SH-SY5Y (cell line): ENCODE measurements at regions not wholly inside any gene's neighbourhood (a gene's known extent, or its start where the extent isn't known, plus 50 kb on each side); places are given as distances from the start of the nearest gene placed in this dataset.

ENCODE experiments used
- GATA2 ChIP-seq: IDR thresholded peaks from 2 replicates; pipeline ENCODE4 v1.6.1; 2011; ENCODE audit warnings: mild to moderate bottlenecking, low read depth, low read length
- GATA3 ChIP-seq: IDR thresholded peaks from 2 replicates; pipeline ENCODE4 v1.6.1; 2011; ENCODE audit warnings: low read depth, mild to moderate bottlenecking, low read length, moderate library complexity

- no peak for TF ChIP-seq GATA2
- TF ChIP-seq GATA3, result no peak
These were observed 1628.0 kb upstream of the PIK3C3 start for GRCh38 chr18:40326985-40327384.

GRCh38 chr18:40325988-40326387 is 1629.0 kb upstream of the PIK3C3 start:
- TF ChIP-seq GATA3 (no peak), GATA2 (no peak)

- no peak for TF ChIP-seq GATA3
These were observed 1640.8 kb upstream of the PIK3C3 start for GRCh38 chr18:40314199-40314598.

DNA sequence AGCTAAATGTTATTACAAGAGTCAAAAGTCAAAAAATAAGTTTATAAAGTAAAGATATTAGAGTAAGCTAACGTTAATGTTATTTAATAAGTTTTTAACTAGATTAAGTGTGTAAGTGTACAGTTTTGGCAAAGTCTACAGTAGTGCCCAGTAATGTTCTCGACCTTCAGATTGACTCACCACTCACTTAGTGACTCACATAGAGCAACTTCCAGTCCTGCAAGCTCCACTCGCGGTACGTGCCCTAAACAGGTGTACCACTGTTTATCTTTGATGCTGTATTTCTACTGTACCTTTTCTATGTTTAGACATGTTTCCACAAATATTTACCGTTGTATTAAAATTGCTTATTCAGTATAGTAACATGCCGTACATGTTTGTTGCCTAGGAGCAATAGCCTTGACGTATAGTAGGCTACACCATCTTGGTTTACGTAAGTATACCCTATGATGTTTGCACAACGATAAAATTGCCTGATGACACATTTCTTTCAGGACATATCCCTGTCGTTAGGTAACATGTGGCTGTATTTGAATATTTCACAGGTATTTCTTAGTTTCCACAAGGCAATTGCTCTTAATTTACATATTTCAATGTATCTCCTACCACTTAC is 1641.9 kb upstream of the PIK3C3 start:
- TF ChIP-seq GATA2 (no peak), GATA3 (no peak)

DNA sequence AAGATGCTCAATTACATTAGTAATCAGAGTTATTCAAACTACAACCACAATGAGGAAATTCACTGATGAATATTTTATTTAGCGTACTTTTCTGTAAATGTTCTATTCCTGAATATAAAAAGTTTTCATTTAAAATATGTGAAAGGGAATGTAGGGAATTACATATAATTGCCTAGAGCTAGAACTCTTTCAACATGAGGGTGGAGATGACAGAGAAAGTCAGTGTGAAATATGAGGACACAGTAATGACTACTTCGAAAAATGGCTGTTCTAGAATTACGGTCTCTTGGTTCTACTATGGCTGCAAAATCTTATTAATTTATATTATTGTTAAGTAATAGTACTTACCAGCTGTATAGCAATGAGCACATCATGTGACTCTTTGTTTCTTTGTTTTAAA is 1647.4 kb upstream of the PIK3C3 start:
- TF ChIP-seq GATA2 (no peak), GATA3 (no peak)

GRCh38 chr18:40296717-40297413 is 1658.2 kb upstream of the PIK3C3 start:
- TF ChIP-seq GATA3 (no peak), GATA2 (no peak)

GRCh38 chr18:40292985-40293710 is 1661.9 kb upstream of the PIK3C3 start:
- no peak for TF ChIP-seq GATA3

GRCh38 chr18:40283560-40283959 is 1671.5 kb upstream of the PIK3C3 start:
- TF ChIP-seq GATA2, result no peak
- no peak for TF ChIP-seq GATA3

GRCh38 chr18:40274618-40275196 is 1680.3 kb upstream of the PIK3C3 start:
- no peak for TF ChIP-seq GATA2
- no peak for TF ChIP-seq GATA3

DNA sequence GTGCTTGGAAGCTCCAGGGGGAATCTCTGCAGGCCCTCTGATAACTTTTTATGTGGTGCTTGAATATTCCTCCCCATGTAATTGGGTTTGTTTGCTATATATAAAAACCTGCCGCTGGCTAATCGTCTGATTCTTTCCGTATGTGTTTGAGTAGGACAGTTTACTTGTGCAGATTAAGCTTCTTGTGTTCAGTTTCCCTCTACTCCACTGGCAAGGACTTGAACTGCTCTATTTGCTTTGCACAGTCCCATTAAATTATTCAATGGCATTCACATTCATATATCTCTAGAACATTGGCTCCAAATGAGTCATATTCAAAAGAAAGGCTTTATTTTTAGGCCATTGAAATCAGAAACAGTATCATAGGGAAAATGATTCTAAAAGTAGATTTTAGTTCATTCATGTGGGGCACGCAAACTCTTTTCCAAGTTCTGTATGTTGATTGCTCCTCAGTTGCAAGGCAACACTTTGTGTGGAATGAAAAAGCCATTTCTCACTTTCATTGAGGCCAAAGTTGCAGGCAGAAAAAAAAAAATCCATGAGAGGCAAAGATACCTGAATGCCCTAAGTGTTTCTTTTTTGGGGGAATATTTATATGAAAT is 1682.3 kb upstream of the PIK3C3 start:
- no peak for TF ChIP-seq GATA3
- TF ChIP-seq GATA2, result no peak

DNA sequence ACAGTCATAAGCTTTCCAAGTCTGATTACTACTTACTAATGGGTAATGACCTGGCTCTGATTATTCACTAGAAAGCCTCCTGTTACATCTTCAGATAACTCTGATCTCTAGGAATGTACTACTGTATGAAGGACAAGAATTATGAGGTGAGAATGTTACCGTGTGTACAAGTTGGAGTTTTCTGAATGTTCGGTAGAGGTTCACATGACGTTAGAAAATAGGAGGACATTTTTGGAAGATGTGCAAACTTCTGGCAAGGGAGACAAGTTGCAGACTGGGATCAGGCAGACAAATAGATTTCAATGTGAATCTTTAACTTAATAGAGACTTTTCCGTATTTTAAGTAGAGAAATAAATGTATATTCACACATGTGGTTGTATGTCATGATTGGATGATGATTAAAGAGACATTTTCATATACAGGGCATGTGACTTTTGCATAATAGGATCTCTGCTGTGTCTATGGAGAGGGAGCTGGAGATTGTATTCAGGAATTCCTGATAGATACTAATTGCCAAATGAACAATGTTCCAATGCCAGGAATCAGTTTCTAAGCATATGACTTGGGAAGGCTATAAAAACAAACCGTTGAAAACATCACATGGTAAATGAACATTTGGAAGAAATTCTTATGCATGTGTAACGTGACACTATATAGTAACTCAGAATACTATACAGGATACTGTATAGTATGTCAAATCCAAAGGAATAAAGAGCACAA is 1695.8 kb upstream of the PIK3C3 start:
- no peak for TF ChIP-seq GATA3
- TF ChIP-seq GATA2, result no peak

- TF ChIP-seq GATA2, result no peak
- no peak for TF ChIP-seq GATA3
These were observed 1696.7 kb upstream of the PIK3C3 start for GRCh38 chr18:40258311-40258710.

GRCh38 chr18:40250236-40250635 is 1704.8 kb upstream of the PIK3C3 start:
- TF ChIP-seq GATA3 (no peak), GATA2 (no peak)
